ENCODE measurements at regions not wholly inside any gene's neighbourhood (a gene's known extent, or its start where the extent isn't known, plus 50 kb on each side); places are given as distances from the start of the nearest gene placed in this dataset.

- peaks cover 0 to 3% (median 0%) of the 10 kb centered on the region in 4 donors for H3K4me1 ChIP-seq (ENCODE audit: control insufficient read depth in 4 of 4, insufficient read depth in 4 of 4, low read length in 3 of 4)
- H3K9ac ChIP-seq (ENCODE audit: low read depth in 1 of 2, low read length in 2 of 2), result no peak overlapping the region
- DNase-seq (ENCODE audit: low spot score), result no peak
- TF ChIP-seq TAF1 (conservative IDR thresholded peaks at IDR 0.05) (no peak), YY1 (IDR thresholded peaks at IDR 0.05) (no peak), RXRA (IDR thresholded peaks at IDR 0.05) (no peak), GABPA (IDR thresholded peaks at IDR 0.05 in 1 of 2, conservative IDR thresholded peaks at IDR 0.05 in 1 of 2) (no peak), HNF4A (conservative IDR thresholded peaks at IDR 0.05) (no peak), RAD21 (IDR thresholded peaks at IDR 0.05) (no peak), EGR1 (IDR thresholded peaks at IDR 0.05; ENCODE audit: low read depth in 2 of 2) (no peak), SP1 (IDR thresholded peaks at IDR 0.05) (no peak), REST (IDR thresholded peaks at IDR 0.05) (no peak), FOXA1 (IDR thresholded peaks at IDR 0.05) (no peak), ATF3 (IDR thresholded peaks at IDR 0.05) (no peak), ZBTB33 (IDR thresholded peaks at IDR 0.05) (no peak)
- TF ChIP-seq, protein P1, sequence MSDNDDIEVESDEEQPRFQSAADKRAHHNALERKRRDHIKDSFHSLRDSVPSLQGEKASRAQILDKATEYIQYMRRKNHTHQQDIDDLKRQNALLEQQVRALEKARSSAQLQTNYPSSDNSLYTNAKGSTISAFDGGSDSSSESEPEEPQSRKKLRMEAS (IDR thresholded peaks at IDR 0.05), result no peak
- H3K27me3 ChIP-seq (ENCODE audit: control insufficient read depth in 4 of 4, insufficient read depth in 4 of 4, low read length in 3 of 4), result no peaks in the 10 kb centered on the region
- peaks cover 0 to 3% (median 1%) of the 10 kb centered on the region in 4 donors for H3K9me3 ChIP-seq (ENCODE audit: control insufficient read depth in 4 of 4, low read length in 3 of 4)
- H3K36me3 ChIP-seq (ENCODE audit: control insufficient read depth in 4 of 4, insufficient read depth in 3 of 4, low read depth in 1 of 4, low read length in 3 of 4), result no peaks in the 10 kb centered on the region
- H3K4me3 ChIP-seq (ENCODE audit: low read depth in 1 of 3, low read length in 3 of 3), result no peak overlapping the region
- no peak overlapping the region for H3K27ac ChIP-seq (ENCODE audit: low read depth in 1 of 2, low read length in 2 of 2)
- 98% methylated on average over 1 of the region's 1 CpG for WGBS
Measured at GRCh38 chr3:178090899-178091298, 445.3 kb upstream of the KCNMB2 start.

GRCh38 chr3:178095522-178095921 is 440.7 kb upstream of the KCNMB2 start:
- TF ChIP-seq SP1 (IDR thresholded peaks at IDR 0.05) (no peak), HNF4A (conservative IDR thresholded peaks at IDR 0.05) (no peak), ZBTB33 (IDR thresholded peaks at IDR 0.05) (no peak), EGR1 (IDR thresholded peaks at IDR 0.05; ENCODE audit: low read depth in 2 of 2) (no peak), HNF4G (IDR thresholded peaks at IDR 0.05) (no peak), FOXA2 (IDR thresholded peaks at IDR 0.05) (no peak), RAD21 (IDR thresholded peaks at IDR 0.05) (no peak), YY1 (IDR thresholded peaks at IDR 0.05) (no peak), TAF1 (conservative IDR thresholded peaks at IDR 0.05) (no peak), RXRA (IDR thresholded peaks at IDR 0.05) (no peak), REST (IDR thresholded peaks at IDR 0.05) (no peak), FOXA1 (IDR thresholded peaks at IDR 0.05) (no peak), JUND (IDR thresholded peaks at IDR 0.05) (no peak)
- TF ChIP-seq, protein P2, sequence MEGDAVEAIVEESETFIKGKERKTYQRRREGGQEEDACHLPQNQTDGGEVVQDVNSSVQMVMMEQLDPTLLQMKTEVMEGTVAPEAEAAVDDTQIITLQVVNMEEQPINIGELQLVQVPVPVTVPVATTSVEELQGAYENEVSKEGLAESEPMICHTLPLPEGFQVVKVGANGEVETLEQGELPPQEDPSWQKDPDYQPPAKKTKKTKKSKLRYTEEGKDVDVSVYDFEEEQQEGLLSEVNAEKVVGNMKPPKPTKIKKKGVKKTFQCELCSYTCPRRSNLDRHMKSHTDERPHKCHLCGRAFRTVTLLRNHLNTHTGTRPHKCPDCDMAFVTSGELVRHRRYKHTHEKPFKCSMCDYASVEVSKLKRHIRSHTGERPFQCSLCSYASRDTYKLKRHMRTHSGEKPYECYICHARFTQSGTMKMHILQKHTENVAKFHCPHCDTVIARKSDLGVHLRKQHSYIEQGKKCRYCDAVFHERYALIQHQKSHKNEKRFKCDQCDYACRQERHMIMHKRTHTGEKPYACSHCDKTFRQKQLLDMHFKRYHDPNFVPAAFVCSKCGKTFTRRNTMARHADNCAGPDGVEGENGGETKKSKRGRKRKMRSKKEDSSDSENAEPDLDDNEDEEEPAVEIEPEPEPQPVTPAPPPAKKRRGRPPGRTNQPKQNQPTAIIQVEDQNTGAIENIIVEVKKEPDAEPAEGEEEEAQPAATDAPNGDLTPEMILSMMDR (IDR thresholded peaks at IDR 0.05; ENCODE audit: low read depth, low read length, missing input control), result no peak
- TF ChIP-seq, protein P1 (IDR thresholded peaks at IDR 0.05), result no peak
- no peaks in the 10 kb centered on the region for H3K4me1 ChIP-seq (ENCODE audit: control insufficient read depth in 4 of 4, insufficient read depth in 4 of 4, low read length in 3 of 4)
- H3K36me3 ChIP-seq (ENCODE audit: control insufficient read depth in 4 of 4, insufficient read depth in 3 of 4, low read depth in 1 of 4, low read length in 3 of 4), result no peaks in the 10 kb centered on the region
- no peak overlapping the region for H3K27ac ChIP-seq (ENCODE audit: low read depth in 1 of 2, low read length in 2 of 2)
- no peak for DNase-seq (ENCODE audit: low spot score)
- H3K9ac ChIP-seq (ENCODE audit: low read depth in 1 of 2, low read length in 2 of 2), result no peak overlapping the region
- WGBS, result 92% methylated on average over 2 of the region's 2 CpGs
- no peaks in the 10 kb centered on the region for H3K27me3 ChIP-seq (ENCODE audit: control insufficient read depth in 4 of 4, insufficient read depth in 4 of 4, low read length in 3 of 4)
- H3K9me3 ChIP-seq (ENCODE audit: control insufficient read depth in 4 of 4, low read length in 3 of 4), result peaks cover 0 to 3% (median 1%) of the 10 kb centered on the region in 4 donors
- H3K4me3 ChIP-seq (ENCODE audit: low read depth in 1 of 3, low read length in 3 of 3), result no peak overlapping the region
